Stimulated activated CD4-positive, alpha-beta T cell treated with anti-CD3 and anti-CD28 coated beads, Interleukin-4, amount 100 ng/mL, for 1 hour (primary cell): ENCODE measurements at regions not wholly inside any gene's neighbourhood (a gene's known extent, or its start where the extent isn't known, plus 50 kb on each side); places are given as distances from the start of the nearest gene placed in this dataset.

Experiments used
- DNase-seq: peaks from one replicate; pipeline ENCODE4 v3.0.0-alpha.2; 2020

DNA sequence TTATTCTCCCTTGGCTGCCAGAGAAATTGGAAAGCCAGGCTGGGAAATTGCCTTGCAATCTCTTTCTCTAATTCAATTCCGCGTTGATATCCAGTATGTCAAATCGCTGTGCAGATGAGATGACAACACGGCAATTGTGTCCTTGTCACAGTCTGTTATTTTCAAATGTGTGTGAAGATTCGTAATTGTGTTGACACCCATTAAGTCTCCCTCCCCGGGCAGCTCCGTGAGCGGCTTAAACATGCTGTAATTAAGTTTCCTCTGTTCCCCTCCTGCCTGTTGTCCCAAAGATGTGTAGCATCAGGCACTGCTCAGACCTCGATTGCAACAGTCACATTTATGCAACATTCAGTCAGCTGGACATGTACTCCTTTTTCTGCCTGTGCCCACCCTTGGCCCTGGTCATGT, 209.5 kb downstream of the LPIN1 start:
- no peak for DNase-seq

DNA sequence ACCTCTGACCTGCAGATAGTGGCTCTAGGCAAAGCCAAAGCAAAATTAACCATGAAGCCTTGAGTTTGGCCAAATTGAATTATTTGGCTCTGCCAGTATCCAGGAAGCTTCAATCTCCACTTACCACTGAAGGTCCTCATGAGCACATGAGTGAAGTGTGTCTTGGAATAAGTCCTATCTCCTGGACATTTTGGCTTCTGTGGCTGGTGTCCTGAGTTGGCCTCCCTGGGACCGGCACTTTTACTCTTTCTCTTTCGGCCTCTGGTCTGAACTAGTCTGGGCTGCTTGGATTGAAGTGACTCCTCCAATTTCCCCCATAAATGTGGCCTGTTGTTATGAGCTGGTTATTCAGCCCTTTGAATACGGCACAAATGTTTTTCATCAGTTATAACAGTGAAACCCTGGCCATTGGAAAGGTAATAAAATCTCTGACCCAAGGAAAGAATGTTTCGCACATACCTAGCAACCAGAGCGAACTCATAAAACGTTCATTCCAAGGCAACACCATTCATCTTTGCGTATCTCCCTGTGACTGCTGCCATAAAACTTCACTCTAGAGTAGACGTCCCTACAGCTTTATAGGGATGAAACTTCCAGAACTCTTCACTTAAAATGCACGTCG, 216.4 kb downstream of the LPIN1 start:
- DNase-seq: no peak

DNA sequence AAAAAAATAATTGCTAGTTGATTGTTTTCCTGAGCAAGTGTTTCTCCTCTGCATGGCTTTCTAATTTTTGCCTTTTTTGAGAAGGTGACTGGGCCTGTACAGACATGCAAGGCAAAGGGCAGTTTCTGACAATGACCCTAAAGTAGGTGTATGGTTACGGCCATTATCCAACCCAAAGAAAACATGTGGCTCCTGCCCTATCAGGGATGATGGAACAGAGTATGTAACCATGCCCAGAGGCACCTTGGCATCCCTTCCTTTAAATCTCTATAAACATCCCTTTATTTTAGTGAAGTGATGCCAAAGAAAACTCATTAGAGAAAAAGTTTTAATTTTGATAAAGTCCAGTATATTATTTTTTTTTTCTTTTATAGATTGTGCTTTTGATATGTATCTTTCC, 217.5 kb downstream of the LPIN1 start:
- DNase-seq: no peak

DNA sequence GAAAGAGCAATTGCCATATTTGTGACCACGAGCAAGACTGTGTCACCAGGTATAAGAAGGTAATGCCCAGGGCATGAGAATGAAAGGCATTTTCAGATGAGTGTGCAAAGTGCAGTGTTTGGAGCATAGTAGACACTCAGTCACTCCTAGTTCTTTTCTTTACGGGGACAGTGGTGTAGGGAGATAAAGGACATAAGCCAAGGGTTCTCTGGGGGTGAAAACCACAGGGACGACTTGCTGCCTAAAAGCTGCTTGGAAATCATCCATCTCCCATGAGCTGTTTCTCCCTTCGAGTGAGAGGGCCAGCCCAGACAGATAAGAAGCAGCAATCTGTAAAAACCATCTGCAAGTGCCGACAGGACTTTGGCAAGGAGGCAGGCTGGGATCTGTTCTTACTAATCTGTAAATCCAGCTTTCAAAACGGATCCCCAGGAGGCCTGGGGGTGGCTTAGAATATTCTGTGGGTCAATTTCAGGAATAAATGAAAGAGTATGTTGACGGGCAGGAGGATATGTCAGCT, 221.6 kb downstream of the LPIN1 start:
- DNase-seq: no peak

DNA sequence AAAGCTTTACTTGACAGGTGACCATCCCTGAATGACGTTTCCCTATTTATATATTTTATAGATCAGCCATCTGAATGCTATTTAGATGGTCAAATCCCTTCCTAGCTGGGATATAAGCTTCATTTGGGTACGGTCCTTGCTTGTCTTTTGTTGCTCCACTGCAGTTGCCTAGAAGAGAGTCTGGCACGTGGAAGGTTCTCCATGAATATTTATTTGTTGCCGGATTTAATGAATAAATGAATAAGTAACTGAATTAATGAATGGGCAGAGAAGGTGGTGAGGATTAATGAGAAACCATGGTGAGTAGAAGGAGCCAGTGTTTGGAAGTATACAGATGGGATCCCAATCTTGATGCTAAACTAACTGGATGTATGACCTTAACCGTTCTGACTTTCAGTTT, 222.1 kb downstream of the LPIN1 start:
- DNase-seq: no peak

DNA sequence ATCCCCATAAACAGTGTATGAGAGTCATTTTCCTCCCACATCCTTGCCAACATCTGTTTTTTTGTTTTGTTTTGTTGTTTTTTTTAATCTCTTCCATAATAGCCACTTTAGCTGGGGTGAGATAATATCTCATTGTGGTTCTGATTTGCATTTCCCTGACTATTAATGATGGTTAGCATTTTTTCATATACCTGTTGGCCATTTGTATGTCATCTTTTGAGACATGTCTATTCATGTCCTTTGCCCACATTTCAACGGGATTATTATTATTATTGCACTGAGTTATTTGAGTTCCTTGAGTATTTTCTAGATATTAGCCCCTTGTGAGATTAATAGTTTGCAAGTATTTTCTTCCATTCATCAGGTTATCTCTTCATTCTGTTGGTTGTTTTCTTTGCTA, 223.3 kb downstream of the LPIN1 start:
- no peak for DNase-seq

DNA sequence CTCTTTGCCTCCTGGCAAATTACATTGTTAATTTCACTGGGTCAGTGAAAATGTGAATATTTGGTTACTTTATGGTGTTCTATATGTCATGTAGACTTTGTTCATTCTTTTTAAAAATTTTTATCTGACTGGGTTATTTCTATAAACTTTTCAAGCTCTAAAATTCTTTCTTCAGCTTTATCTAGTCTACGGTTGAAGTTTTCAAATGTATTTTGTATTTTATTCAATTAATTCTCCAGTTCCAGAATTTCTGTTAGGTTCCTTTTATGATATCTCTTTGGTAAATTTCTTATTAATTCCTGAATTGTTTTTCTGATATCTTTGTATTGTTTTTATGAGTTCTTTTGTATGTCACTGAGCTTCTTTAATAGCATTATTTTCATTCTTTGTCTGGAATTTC, 228.1 kb downstream of the LPIN1 start:
- DNase-seq: no peak

DNA sequence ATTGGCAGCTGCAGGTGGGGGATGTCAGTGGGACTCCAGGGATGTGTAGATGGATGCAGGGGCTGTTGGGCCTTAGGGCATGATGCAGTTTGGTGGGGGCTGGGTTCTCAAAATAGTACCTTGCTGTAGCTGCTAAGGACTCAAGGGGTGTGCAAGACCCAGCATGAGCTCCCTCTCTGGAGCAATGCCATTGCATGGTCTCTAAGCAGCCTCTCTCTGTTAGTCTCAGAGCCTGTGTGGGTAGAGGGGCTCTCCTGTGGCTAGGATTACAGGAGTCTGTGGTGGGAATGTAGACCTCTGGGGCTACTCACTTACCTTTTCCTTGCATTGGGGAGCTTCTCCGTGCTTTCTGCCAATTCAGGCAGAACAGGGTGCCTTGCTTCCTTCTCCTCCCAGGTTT, 228.9 kb downstream of the LPIN1 start:
- no peak for DNase-seq

DNA sequence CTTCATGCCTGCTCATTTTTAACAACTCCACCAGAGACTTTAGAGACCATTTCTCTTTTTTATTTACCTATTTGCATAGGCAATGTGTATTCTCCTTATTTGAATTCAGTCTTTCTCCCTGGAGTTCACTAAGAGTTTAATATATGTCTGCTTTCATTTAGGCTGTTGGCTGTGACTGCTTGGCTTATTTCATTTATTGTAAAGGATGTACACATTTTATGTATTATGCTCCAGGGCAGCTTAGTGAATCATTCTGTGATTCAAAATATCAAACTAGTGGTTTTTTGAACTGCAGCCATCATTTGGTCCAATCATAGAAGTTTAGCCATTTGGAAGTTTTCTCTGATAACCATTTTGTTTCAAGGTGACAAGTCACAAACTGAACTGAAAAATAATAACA, 229.6 kb downstream of the LPIN1 start:
- no peak for DNase-seq

DNA sequence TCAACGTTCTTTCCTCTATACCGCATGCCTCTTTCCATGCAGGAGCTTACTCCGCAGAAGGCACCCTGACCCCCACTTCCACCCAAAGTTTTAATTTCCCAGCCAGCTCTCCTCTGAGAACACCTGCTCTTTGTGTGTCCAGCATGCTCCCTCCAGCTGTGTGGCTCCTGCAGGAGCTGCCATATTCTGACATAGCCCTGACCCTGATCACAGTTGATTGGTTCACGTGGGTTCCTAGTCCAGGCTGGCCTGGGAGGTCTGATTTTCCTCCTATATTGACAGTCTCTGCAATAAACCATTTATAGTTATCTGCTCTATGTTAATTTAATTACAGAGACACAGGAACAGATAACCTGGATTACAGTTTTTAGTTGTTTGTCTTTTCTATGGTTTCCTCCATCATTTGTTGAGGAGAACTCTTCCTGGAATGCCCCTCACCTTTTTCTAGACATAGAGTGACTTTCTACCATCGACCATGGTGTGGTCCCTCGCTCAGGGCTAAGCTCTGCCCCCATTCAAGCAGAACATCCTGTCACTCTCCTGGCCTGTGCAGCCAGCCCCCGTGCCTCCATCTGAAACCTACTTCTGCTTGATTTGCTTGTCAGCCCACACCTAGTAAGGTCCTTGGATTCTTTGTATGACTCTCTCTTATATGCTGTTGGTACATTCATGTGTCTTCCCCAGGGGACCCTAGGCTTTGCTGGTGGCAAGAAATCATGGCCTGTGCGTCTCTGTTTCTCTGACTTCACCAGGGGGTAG, 231.5 kb downstream of the LPIN1 start:
- no peak for DNase-seq

DNA sequence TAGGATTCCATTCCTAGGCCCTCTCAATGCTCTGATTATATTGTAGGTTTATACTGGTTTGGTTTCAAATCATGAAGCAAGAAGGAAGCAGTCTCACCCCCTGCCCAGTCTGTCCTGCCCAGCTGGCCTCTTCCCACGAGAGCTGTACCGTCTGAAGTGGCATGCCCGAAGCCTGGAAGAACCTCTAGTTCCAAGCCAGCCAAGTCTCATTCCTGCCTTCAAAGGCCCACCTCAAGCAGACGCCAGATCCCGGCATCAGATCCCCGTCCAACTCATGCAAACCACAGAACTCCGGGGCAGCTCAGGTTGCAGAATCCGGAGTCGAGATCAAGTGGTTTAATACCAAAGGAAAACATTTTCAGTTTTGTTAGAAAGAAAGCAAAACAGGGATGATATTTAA, 234.4 kb downstream of the LPIN1 start:
- DNase-seq: no peak

DNA sequence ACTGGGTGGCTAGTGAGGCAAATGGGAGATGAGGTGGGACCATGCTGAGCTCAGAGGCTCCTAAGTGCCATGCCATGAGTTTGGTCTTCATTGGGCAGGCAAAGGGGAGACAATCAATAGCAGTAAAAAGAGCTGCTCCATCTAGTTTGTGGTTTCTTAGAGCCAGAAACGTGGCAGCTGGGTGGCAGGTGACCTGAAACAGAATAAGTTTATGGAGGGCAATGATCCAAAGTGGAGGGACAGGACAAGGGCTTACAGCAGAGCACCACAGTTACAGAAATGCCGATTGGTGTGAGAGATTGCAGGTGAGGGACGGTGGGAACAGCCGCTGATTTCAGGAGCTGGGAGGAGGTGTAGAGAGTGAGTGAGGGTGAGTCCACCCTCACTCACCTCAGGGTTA, 237.0 kb downstream of the LPIN1 start:
- no peak for DNase-seq

DNA sequence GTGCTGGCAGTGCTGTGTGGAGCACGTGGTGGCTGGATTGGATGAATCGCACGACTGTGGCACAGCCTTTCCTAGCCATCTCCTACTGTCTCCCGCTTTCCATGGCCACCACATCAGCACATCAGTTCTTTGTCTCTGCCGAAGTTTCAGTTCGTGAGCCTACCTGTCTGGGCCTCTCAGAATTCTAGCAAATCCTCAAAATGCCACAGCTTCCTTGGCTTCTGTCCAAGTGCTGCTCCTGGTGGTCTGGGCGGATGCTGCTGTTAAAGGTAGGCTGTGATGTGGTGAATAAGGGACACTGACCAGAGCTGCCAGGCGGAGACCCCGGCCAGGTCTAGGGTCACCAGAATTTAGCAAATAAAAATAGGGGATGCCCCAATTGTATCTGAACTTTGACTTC, 237.4 kb downstream of the LPIN1 start:
- DNase-seq: no peak

DNA sequence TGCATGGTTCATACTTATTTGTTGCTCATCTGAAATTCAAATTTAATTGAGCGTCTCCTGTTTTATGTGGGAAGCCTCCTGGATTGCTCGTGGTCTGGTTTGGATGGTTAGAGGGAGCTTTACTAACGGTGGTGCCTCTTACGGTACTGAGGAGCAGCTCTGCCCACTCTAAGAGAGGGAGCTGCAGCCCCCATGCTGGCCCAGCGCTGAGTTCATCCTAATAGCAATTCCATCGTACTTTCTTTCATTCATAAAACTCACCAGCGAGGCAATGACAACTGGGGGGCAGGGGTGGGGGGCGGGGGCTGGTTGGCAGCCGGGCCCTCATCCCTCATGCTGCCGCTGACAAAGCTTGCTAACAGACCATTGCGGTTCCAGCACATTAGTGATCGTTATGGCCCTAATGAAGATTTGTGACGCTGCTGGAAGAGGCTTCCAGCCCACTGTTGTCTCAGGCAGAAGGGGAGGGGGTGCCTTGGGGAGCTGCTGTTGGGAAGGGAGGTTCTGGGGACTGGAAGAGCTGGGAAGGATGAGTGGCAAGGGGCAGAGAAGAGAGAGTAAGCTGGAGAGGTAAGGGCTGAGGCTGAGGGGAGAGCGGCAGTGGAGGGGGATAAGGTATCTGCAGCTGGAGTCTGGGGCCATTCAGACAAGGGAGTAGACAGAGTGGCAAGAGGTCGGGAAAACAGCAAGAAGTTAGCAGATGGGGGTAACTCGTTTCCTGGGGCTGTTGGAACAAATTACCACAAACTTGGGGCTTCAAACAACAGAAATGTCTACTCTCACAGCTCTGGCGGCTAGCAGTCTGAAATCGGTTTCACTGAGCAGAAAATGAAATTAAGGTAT, 238.1 kb downstream of the LPIN1 start:
- DNase-seq: no peak

DNA sequence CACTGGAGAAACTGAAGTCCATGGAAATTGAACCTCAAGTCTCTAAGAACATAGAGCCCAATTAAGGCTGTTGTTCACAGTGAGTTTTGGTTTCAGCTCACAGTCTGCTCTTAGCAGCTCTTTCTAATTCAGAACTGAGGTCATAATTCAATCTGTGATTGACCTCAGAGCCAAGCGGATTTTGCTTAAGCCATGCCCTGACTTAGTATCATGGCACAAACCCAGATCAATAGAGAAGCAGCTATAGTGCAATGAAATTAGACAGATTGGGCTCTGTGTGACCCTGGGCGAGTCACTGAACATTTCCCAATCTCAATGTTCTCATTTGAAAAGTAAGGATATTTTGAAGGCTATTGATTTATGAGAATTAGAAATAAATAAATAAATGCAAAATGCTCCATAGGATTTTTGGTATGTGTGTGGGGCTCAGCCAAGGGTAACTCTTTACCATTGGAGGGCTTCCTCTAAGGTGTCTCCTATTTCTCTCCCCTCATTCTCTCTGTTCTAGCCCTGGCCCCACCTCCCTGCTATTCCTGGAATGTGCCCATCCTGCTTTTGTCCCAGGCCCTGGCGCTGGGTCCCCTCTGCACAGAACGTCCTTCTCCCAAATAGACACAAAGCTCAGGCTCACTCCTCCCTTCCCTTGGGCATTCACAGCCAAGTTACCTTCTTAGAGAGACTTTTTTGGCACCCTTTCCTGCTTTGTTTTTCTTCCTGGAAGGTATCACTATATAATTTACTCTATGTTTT, 239.6 kb downstream of the LPIN1 start:
- DNase-seq: no peak

DNA sequence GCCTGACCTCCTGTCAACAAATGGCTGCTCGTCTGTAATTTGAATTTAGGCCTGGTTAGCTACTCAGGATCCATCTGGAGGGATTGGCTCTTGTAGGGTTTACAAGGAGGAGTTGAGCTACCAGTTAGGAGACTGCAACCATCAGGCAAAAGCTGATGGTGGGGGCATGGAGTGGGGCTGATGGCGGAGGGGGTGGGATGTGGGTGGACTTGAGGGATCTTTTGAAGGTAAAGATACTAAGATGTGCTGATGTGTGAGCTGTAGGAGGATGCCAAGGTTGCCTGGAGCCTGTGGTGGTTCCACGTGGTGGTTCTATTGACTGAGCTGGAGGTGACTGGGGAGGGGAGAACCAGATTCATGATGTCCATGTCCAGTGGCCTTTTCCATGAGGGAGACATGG, 240.7 kb downstream of the LPIN1 start:
- DNase-seq: no peak

DNA sequence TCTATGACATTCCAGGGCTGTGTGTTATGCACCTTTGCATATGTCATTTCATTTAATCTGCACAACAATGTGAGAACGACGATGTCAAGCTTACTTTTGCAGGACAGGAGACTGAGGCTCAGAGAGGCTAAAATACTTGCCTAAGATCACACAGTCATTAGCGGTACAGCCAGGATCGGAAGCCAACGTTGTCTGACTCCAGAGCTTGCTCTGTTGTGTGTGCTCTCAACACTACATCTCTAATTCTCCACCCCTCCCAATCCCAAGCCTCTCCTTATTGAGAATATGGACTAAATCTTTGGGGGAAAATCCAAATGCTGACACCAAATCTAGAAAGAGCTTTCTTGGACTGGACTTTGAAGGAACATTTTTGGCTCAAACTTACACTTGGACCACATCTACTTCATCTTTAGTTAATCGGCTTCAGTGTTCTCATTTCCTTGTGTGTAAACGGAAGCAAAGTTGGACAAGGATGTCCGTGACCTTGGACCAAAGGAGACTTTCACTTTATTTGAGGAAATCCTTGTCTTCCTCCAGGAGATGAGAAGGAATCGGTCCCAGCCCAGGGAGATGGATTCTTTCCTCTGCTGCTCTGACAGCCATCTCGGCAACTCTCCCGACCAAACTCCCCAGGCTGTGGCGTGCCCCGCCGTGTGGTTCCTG, 242.4 kb downstream of the LPIN1 start:
- DNase-seq: no peak

DNA sequence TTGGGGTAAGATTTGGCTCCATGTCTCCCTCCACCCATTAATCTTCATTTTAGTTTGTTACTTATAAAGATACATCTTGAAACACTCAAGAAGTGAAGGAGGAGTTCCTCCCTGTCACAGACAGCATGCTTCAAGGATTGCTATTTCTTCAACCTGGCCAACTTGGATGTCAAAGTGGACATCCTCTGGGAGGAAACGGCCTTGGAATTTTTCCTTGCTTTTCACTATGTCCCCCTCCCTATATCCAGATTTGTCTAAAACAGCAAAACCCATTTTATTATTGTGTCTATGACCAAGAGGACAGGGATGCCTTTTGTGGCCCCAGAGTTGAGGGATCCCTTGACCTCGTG, 242.9 kb downstream of the LPIN1 start:
- no peak for DNase-seq

DNA sequence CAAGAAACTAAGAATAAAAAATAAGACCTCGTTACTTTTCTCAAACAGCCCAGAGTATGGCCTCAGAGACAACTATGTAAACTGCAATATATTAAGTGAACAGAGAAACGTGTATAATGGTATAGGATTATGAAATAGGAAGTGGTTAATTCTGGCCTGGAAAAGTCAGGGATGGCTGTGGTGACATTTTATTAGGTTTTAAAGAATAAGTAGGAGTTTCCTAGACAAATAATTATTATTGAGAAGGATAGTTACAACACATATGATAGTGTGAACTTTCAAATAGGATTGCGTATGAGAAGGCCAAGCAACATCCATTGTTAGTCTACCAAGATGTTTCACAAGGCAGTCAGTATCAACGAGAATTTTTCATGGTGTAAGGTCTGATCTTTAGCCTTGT, 244.1 kb downstream of the LPIN1 start:
- DNase-seq: no peak

DNA sequence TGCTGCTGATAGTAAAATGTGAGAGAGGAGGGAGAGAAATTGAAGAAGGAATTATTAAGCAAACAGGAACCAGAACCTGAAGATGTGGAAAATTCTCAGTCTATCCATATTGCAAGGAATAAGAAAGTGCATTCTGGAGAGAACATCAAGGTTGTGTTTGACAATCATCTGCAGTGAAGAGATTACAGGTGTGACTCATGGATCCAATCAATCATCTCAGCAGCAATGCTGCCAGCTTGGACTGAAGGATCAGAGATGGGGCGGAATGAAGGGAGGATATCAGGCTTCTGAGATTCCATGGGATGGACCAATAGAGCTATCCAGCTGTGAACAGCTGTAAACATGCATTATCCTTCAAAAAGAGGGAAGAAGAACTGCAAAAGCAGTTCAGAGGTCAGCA, 247.3 kb downstream of the LPIN1 start:
- DNase-seq: no peak

DNA sequence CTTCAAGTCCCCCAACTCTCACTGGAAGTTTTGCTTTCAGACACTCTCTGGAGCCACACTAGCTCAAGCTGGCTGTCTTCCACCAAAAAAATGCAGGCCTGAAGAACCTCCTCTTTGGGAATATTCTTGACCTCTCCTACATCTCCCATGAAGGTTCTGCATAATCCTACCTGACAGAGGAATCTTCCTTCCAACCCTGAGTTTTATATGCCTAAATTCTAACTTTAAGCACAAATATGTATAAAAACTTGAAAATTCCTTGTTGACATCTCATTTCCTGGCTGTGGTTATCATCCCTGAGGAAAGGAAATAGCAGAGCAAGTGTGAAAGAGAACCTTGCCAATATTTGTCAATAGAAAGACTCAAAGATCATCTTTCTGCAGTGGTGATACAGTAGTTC, 249.0 kb downstream of the LPIN1 start:
- DNase-seq: no peak

DNA sequence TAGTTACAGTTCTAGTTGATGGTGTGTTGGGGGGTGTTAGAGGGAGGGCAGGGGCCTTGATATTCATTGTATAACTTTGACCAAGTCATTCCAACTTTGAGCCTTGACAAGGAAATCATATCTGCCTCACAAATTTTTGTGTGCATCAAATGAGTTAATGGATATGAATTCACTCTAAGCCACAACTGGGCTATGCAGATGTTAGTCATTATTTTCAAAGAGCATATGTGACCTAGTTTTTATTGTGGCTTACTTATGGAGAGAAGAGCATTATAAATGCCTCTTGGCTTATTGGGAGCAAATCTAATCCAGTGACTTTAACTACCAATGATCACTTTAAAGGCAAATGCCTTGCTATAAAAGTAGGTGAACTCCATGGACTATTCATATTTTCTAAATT, 250.2 kb downstream of the LPIN1 start:
- DNase-seq: no peak

DNA sequence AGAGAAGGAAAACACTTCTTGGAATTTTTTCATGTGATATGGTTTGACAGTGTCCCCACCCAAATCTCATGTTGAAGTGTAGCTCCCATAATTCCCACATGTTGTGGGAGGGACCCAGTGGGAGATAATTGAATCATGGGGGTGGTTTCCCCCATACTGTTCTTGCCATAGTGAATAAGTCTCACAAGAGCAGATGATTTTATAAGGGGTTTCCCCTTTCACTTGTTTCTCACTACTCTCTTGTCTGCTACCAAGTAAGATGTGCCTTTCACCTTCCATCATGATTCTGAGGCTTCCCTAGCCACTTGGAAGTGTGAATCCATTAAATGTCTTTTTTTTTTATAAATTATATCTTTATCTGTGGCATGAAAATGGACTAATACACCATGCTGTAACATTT, 250.7 kb downstream of the LPIN1 start:
- DNase-seq: no peak
